ENCODE measurements at regions not wholly inside any gene's neighbourhood (a gene's known extent, or its start where the extent isn't known, plus 50 kb on each side); places are given as distances from the start of the nearest gene placed in this dataset.

DNA sequence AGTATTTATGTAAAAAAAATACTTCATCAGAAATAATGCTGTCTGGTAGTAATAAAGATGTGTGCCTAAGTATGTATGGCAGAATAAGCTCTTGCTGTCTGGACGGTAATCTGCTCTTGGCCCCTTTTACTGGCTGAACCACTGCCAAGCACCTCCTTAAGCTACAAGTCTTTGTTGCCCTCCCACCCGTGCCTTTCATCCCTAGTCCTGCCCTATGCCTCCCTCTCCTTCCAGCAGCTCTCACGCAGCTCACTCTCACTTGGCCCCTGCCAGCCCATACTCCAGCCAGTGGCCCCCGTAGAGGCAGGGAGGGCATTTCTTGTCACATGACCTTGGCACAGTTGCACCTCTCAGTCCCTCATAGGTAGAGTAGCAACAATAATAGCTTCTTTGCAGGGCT lies 54.5 kb upstream of the NPAS2 start:
- Mint-ChIP-seq H3K4me1 (no peaks in the 10 kb centered on the region), H3K27ac (no peak overlapping the region), H3K9me3 (ENCODE audit: insufficient read depth) (no peaks in the 10 kb centered on the region), H3K4me3 (no peak overlapping the region), H3K27me3 (peaks cover 48% of the 10 kb centered on the region)
- 82% methylated on average over 3 of the region's 4 CpGs for WGBS (ENCODE audit: insufficient coverage)
- intact Hi-C loops (cut with micrococcal nuclease) = no loop called here
- Histone ChIP-seq H3K9ac (ENCODE audit: low read length) (no peak overlapping the region), H3K4me2 (replicated peaks; ENCODE audit: low read depth, low read length, poor library complexity, severe bottlenecking) (no peak overlapping the region), H2AFZ (ENCODE audit: insufficient read depth, low read depth, low read length, poor library complexity, severe bottlenecking) (no peak overlapping the region), H3K27me3 (replicated peaks in 1 of 4; ENCODE audit: control extremely low read depth in 1 of 4, control insufficient read depth in 3 of 4, insufficient read depth in 4 of 4, low read length in 3 of 4) (peaks cover 0 to 9% (median 4%) of the 10 kb centered on the region in 4 experiments), H3K36me3 (replicated peaks in 1 of 2; ENCODE audit: control extremely low read depth in 1 of 2, control insufficient read depth in 1 of 2, extremely low read depth in 1 of 2, insufficient read depth in 2 of 2, low read length in 1 of 2) (no peaks in the 10 kb centered on the region), H4K20me1 (ENCODE audit: control insufficient read depth, insufficient read depth, low read length, poor library complexity, severe bottlenecking) (no peaks in the 10 kb centered on the region), H3K27ac (ENCODE audit: low read length in 2 of 2) (no peak overlapping the region), H3K4me1 (ENCODE audit: control insufficient read depth in 2 of 2, insufficient read depth in 2 of 2, low read length in 2 of 2) (no peaks in the 10 kb centered on the region), H3K79me2 (ENCODE audit: control insufficient read depth, insufficient read depth, low read length) (no peaks in the 10 kb centered on the region), H3K9me3 (ENCODE audit: control extremely low read depth in 1 of 3, control insufficient read depth in 2 of 3, insufficient read depth in 1 of 3, low read length in 2 of 3) (peaks cover 0 to 10% (median 0%) of the 10 kb centered on the region in 3 donors), H3K4me3 (ENCODE audit: control extremely low read depth in 1 of 5, extremely low read depth in 1 of 5, insufficient read depth in 1 of 5, low read depth in 2 of 5, low read length in 4 of 5) (no peak overlapping the region)
- ATAC-seq (ENCODE audit: low read depth) (no peak), DNase-seq (no peak)
- POLR2A ChIA-PET = no interaction called here
- CTCF ChIA-PET = no interaction called here
- TF ChIP-seq, protein P1, sequence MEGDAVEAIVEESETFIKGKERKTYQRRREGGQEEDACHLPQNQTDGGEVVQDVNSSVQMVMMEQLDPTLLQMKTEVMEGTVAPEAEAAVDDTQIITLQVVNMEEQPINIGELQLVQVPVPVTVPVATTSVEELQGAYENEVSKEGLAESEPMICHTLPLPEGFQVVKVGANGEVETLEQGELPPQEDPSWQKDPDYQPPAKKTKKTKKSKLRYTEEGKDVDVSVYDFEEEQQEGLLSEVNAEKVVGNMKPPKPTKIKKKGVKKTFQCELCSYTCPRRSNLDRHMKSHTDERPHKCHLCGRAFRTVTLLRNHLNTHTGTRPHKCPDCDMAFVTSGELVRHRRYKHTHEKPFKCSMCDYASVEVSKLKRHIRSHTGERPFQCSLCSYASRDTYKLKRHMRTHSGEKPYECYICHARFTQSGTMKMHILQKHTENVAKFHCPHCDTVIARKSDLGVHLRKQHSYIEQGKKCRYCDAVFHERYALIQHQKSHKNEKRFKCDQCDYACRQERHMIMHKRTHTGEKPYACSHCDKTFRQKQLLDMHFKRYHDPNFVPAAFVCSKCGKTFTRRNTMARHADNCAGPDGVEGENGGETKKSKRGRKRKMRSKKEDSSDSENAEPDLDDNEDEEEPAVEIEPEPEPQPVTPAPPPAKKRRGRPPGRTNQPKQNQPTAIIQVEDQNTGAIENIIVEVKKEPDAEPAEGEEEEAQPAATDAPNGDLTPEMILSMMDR (IDR thresholded peaks at IDR 0.05) = no peak

DNA sequence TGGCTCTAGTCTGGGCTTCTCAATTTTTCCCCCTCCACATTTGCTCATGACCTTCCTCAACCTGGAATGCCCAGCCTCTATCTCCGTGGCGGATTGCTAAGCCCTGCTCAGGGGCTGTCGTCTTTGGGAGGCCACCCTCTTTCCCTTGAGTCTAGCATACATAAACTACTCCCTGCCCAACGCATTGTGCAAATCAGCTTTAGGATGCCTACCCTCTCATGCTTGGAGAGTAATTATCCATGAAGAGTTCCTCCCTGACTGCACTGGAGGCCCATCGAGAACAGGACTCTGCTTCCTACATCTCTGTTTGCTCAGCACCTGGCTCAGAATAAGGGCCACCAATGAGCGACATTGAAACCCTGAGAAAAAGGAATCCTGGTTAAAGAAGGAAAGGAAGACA lies 53.7 kb upstream of the NPAS2 start:
- H3K79me2 ChIP-seq (ENCODE audit: control insufficient read depth, insufficient read depth, low read length) = no peaks in the 10 kb centered on the region
- peaks cover 0 to 8% (median 1%) of the 10 kb centered on the region in 4 experiments for H3K27me3 ChIP-seq (replicated peaks in 1 of 4; ENCODE audit: control extremely low read depth in 1 of 4, control insufficient read depth in 3 of 4, insufficient read depth in 4 of 4, low read length in 3 of 4)
- H3K4me3 ChIP-seq (ENCODE audit: control extremely low read depth in 1 of 5, extremely low read depth in 1 of 5, insufficient read depth in 1 of 5, low read depth in 2 of 5, low read length in 4 of 5) = no peak overlapping the region
- H3K36me3 ChIP-seq (replicated peaks in 1 of 2; ENCODE audit: control extremely low read depth in 1 of 2, control insufficient read depth in 1 of 2, extremely low read depth in 1 of 2, insufficient read depth in 2 of 2, low read length in 1 of 2) = no peaks in the 10 kb centered on the region
- H3K9ac ChIP-seq (ENCODE audit: low read length) = no peak overlapping the region
- intact Hi-C loops (cut with micrococcal nuclease) = no loop called here
- Mint-ChIP-seq H3K4me1 (no peaks in the 10 kb centered on the region), H3K4me3 (no peak overlapping the region), H3K27me3 (peaks cover 43% of the 10 kb centered on the region), H3K9me3 (ENCODE audit: insufficient read depth) (no peaks in the 10 kb centered on the region), H3K27ac (no peak overlapping the region)
- H3K27ac ChIP-seq (ENCODE audit: low read length in 2 of 2) = no peak overlapping the region
- H2AFZ ChIP-seq (ENCODE audit: insufficient read depth, low read depth, low read length, poor library complexity, severe bottlenecking) = no peak overlapping the region
- CTCF ChIA-PET = no interaction called here
- H3K9me3 ChIP-seq (ENCODE audit: control extremely low read depth in 1 of 3, control insufficient read depth in 2 of 3, insufficient read depth in 1 of 3, low read length in 2 of 3) = peaks cover 0 to 6% (median 0%) of the 10 kb centered on the region in 3 donors
- ATAC-seq (ENCODE audit: low read depth) (no peak), DNase-seq (no peak)
- 97% methylated on average over 3 of the region's 6 CpGs for WGBS (ENCODE audit: insufficient coverage)
- H3K4me2 ChIP-seq (replicated peaks; ENCODE audit: low read depth, low read length, poor library complexity, severe bottlenecking) = no peak overlapping the region
- no peaks in the 10 kb centered on the region for H3K4me1 ChIP-seq (ENCODE audit: control insufficient read depth in 2 of 2, insufficient read depth in 2 of 2, low read length in 2 of 2)
- H4K20me1 ChIP-seq (ENCODE audit: control insufficient read depth, insufficient read depth, low read length, poor library complexity, severe bottlenecking) = no peaks in the 10 kb centered on the region
- POLR2A ChIA-PET = no interaction called here
- TF ChIP-seq, protein P1 (IDR thresholded peaks at IDR 0.05) = no peak
- TF ChIP-seq EZH2 (IDR thresholded peaks at IDR 0.05; ENCODE audit: borderline replicate concordance, insufficient read depth, low read depth, low read length, poor library complexity, severe bottlenecking) = no peak
